Myocyte (in vitro differentiated cells): ENCODE measurements at regions not wholly inside any gene's neighbourhood (a gene's known extent, or its start where the extent isn't known, plus 50 kb on each side); places are given as distances from the start of the nearest gene placed in this dataset.

ENCODE experiments used
- DNase-seq: peaks from one replicate; pipeline ENCODE4 v3.0.0-alpha.2; 2012; ENCODE audit warnings: low read depth

- no peak for DNase-seq
These were observed 52.6 kb upstream of the RUFY1 start for GRCh38 chr5:179497636-179498340.

GRCh38 chr5:179495906-179496455 lies 54.4 kb upstream of the RUFY1 start:
- DNase-seq = no peak

- DNase-seq = no peak
These were observed 55.4 kb upstream of the RUFY1 start for GRCh38 chr5:179494774-179495526.

GRCh38 chr5:179488975-179489374 lies 61.4 kb upstream of the RUFY1 start:
- DNase-seq = no peak

- DNase-seq = no peak
These were observed 61.9 kb upstream of the RUFY1 start for GRCh38 chr5:179488491-179488890.

- no peak for DNase-seq
These were observed 63.2 kb upstream of the RUFY1 start for GRCh38 chr5:179487145-179487544.

GRCh38 chr5:179486596-179487051 lies 63.7 kb upstream of the RUFY1 start:
- peak; percentile 41 for DNase-seq

GRCh38 chr5:179485845-179486575 lies 64.3 kb upstream of the RUFY1 start:
- DNase-seq = no peak

- no peak for DNase-seq
These were observed 65.6 kb upstream of the RUFY1 start for GRCh38 chr5:179484761-179485160.

GRCh38 chr5:179484201-179484600 lies 66.2 kb upstream of the RUFY1 start:
- DNase-seq = no peak

- no peak for DNase-seq
These were observed 71.7 kb upstream of the RUFY1 start for GRCh38 chr5:179478624-179479023.

GRCh38 chr5:179475208-179475751 lies 75.1 kb upstream of the RUFY1 start:
- DNase-seq = peak; percentile 68

- no peak for DNase-seq
These were observed 77.7 kb upstream of the RUFY1 start for GRCh38 chr5:179472641-179473040.

GRCh38 chr5:179472174-179472573 lies 78.2 kb upstream of the RUFY1 start:
- DNase-seq = no peak

- DNase-seq = no peak
These were observed 80.2 kb upstream of the RUFY1 start for GRCh38 chr5:179470201-179470600.

- no peak for DNase-seq
These were observed 81.7 kb upstream of the RUFY1 start for GRCh38 chr5:179468696-179469095.

GRCh38 chr5:179467441-179467840 lies 82.9 kb upstream of the RUFY1 start:
- no peak for DNase-seq

- no peak for DNase-seq
These were observed 85.7 kb upstream of the RUFY1 start for GRCh38 chr5:179464631-179465030.

- DNase-seq = no peak
These were observed 88.3 kb upstream of the RUFY1 start for GRCh38 chr5:179462040-179462439.

GRCh38 chr5:179461576-179461975 lies 88.8 kb upstream of the RUFY1 start:
- DNase-seq = no peak

- no peak for DNase-seq
These were observed 90.6 kb upstream of the RUFY1 start for GRCh38 chr5:179459771-179460170.
